Transverse colon (tissue), 3 donors: ENCODE measurements at regions not wholly inside any gene's neighbourhood (a gene's known extent, or its start where the extent isn't known, plus 50 kb on each side); places are given as distances from the start of the nearest gene placed in this dataset.
"Not testable (repeated sequence)": the region's sequence is repeated elsewhere in the genome, so short reads cannot be mapped to it uniquely, and the experiment has no call there.

Experiments used
- POLR2A ChIP-seq: fragments of 450-650 bp; IDR thresholded peaks from one replicate; pipeline ENCODE4 v1.6.1; 2016; ENCODE audit warnings: antibody characterized with exemption, mild to moderate bottlenecking, moderate library complexity
- TF ChIP-seq, protein P1 (sequence below), 5 experiments: fragments of 200-600 bp in 3 of 5; fragments of 450-650 bp in 2 of 5; sonication (generic) in 3 of 5; IDR thresholded peaks; 1 replicate in 2 of 5; 2 replicates in 3 of 5; pipeline ENCODE4 v1.5.1; 2016 to 2017; ENCODE audit warnings: antibody characterized with exemption in 5 of 5, inconsistent platforms in 3 of 5, mild to moderate bottlenecking in 2 of 5, moderate library complexity in 1 of 5

DNA sequence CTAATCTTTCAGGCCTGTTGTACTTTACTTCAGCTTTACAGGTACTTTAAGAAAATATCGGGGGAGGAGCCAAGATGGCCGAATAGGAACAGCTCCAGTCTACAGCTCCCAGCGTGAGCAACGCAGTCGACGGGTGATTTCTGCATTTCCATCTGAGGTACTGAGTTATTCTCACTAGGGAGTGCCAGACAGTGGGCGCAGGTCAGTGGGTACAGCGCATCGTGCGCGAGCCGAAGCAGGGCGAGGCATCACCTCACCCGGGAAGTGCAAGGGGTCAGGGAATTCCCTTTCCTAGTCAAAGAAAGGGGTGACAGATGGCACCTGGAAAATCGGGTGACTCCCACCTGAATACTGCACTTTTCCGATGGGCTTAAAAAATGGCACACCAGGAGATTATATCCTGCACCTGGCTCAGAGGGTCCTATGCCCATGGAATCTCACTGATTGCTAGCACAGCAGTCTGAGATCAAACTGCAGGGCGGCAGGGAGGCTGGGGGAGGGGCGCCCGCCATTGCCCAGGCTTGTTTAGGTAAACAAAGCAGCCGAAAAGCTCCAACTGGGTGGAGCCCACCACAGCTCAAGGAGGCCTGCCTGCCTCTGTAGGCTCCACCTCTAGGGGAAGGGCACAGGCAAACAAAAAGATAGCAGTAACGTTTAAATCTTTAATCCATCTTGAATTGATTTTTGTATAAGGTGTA lies 1185.4 kb upstream of the LRRN3 start:
- TF ChIP-seq POLR2A, result not testable (repeated sequence)
- TF ChIP-seq, protein P1, sequence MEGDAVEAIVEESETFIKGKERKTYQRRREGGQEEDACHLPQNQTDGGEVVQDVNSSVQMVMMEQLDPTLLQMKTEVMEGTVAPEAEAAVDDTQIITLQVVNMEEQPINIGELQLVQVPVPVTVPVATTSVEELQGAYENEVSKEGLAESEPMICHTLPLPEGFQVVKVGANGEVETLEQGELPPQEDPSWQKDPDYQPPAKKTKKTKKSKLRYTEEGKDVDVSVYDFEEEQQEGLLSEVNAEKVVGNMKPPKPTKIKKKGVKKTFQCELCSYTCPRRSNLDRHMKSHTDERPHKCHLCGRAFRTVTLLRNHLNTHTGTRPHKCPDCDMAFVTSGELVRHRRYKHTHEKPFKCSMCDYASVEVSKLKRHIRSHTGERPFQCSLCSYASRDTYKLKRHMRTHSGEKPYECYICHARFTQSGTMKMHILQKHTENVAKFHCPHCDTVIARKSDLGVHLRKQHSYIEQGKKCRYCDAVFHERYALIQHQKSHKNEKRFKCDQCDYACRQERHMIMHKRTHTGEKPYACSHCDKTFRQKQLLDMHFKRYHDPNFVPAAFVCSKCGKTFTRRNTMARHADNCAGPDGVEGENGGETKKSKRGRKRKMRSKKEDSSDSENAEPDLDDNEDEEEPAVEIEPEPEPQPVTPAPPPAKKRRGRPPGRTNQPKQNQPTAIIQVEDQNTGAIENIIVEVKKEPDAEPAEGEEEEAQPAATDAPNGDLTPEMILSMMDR (IDR thresholded peaks at IDR 0.05), result not testable (repeated sequence)
